ENCODE measurements at regions not wholly inside any gene's neighbourhood (a gene's known extent, or its start where the extent isn't known, plus 50 kb on each side); places are given as distances from the start of the nearest gene placed in this dataset.
"Not testable (repeated sequence)": the region's sequence is repeated elsewhere in the genome, so short reads cannot be mapped to it uniquely, and the experiment has no call there.

GRCh38 chr12:78278706-78279190 lies 448.1 kb downstream of the NAV3 start:
- Histone ChIP-seq H3K9me2 (replicated peaks; ENCODE audit: low read depth, low read length) (no peaks in the 10 kb centered on the region), H3K36me3 (ENCODE audit: insufficient read depth, low read length) (no peaks in the 10 kb centered on the region), H3K27me3 (ENCODE audit: insufficient read depth, low read length, poor library complexity, severe bottlenecking) (no peaks in the 10 kb centered on the region), H2AFZ (ENCODE audit: low read length) (no peak overlapping the region), H3K4me2 (ENCODE audit: low read depth, low read length, poor library complexity, severe bottlenecking) (no peak overlapping the region), H3K4me1 (ENCODE audit: insufficient read depth, low read length, poor library complexity, severe bottlenecking) (no peaks in the 10 kb centered on the region), H3K4me3 (ENCODE audit: low read length, poor library complexity, severe bottlenecking) (no peak overlapping the region), H3K79me2 (ENCODE audit: insufficient read depth, low read length) (no peaks in the 10 kb centered on the region), H4K20me1 (ENCODE audit: insufficient read depth, low read length, poor library complexity, severe bottlenecking) (no peaks in the 10 kb centered on the region), H3K9ac (ENCODE audit: low read depth, low read length, poor library complexity, severe bottlenecking) (no peak overlapping the region), H3K9me3 (ENCODE audit: insufficient read depth, low read depth, low read length) (no peaks in the 10 kb centered on the region), H3F3A (ENCODE audit: low read depth) (no peaks in the 10 kb centered on the region)
- TF ChIP-seq EZH2phosphoT487 (IDR thresholded peaks at IDR 0.05; ENCODE audit: borderline replicate concordance): no peak
- TF ChIP-seq CTCF (conservative IDR thresholded peaks at IDR 0.05; ENCODE audit: low read length): no peak

- TF ChIP-seq CTCF (conservative IDR thresholded peaks at IDR 0.05; ENCODE audit: low read length) (no peak), EZH2phosphoT487 (IDR thresholded peaks at IDR 0.05; ENCODE audit: borderline replicate concordance) (no peak)
- H3K9me2 ChIP-seq (replicated peaks; ENCODE audit: low read depth, low read length): no peaks in the 10 kb centered on the region
- no peaks in the 10 kb centered on the region for H3K79me2 ChIP-seq (ENCODE audit: insufficient read depth, low read length)
- H3K9me3 ChIP-seq (ENCODE audit: insufficient read depth, low read depth, low read length): no peaks in the 10 kb centered on the region
- H3K27me3 ChIP-seq (ENCODE audit: insufficient read depth, low read length, poor library complexity, severe bottlenecking): no peaks in the 10 kb centered on the region
- no peak overlapping the region for H3K9ac ChIP-seq (ENCODE audit: low read depth, low read length, poor library complexity, severe bottlenecking)
- no peaks in the 10 kb centered on the region for H4K20me1 ChIP-seq (ENCODE audit: insufficient read depth, low read length, poor library complexity, severe bottlenecking)
- no peaks in the 10 kb centered on the region for H3K4me1 ChIP-seq (ENCODE audit: insufficient read depth, low read length, poor library complexity, severe bottlenecking)
- no peak overlapping the region for H3K4me3 ChIP-seq (ENCODE audit: low read length, poor library complexity, severe bottlenecking)
- no peak overlapping the region for H2AFZ ChIP-seq (ENCODE audit: low read length)
- H3K36me3 ChIP-seq (ENCODE audit: insufficient read depth, low read length): no peaks in the 10 kb centered on the region
- H3F3A ChIP-seq (ENCODE audit: low read depth): no peaks in the 10 kb centered on the region
- no peak overlapping the region for H3K4me2 ChIP-seq (ENCODE audit: low read depth, low read length, poor library complexity, severe bottlenecking)
Observed at GRCh38 chr12:78279567-78279966, 448.9 kb downstream of the NAV3 start.

- not testable (repeated sequence) for H3K9ac ChIP-seq (ENCODE audit: low read depth, low read length, poor library complexity, severe bottlenecking); H3K27me3 ChIP-seq (ENCODE audit: insufficient read depth, low read length, poor library complexity, severe bottlenecking); H3K4me2 ChIP-seq (ENCODE audit: low read depth, low read length, poor library complexity, severe bottlenecking)
Observed at GRCh38 chr12:78281102-78281501, 450.4 kb downstream of the NAV3 start.

GRCh38 chr12:78284417-78284816 lies 453.7 kb downstream of the NAV3 start:
- H3K4me3 ChIP-seq (ENCODE audit: low read length, poor library complexity, severe bottlenecking): no peak overlapping the region
- no peak overlapping the region for H3K9ac ChIP-seq (ENCODE audit: low read depth, low read length, poor library complexity, severe bottlenecking)
- H3K4me2 ChIP-seq (ENCODE audit: low read depth, low read length, poor library complexity, severe bottlenecking): no peak overlapping the region
- no peaks in the 10 kb centered on the region for H3K4me1 ChIP-seq (ENCODE audit: insufficient read depth, low read length, poor library complexity, severe bottlenecking)
- TF ChIP-seq CTCF (conservative IDR thresholded peaks at IDR 0.05; ENCODE audit: low read length) (no peak), EZH2phosphoT487 (IDR thresholded peaks at IDR 0.05; ENCODE audit: borderline replicate concordance) (no peak)
- no peaks in the 10 kb centered on the region for H3K79me2 ChIP-seq (ENCODE audit: insufficient read depth, low read length)
- H3K27me3 ChIP-seq (ENCODE audit: insufficient read depth, low read length, poor library complexity, severe bottlenecking): no peaks in the 10 kb centered on the region
- H4K20me1 ChIP-seq (ENCODE audit: insufficient read depth, low read length, poor library complexity, severe bottlenecking): no peaks in the 10 kb centered on the region
- H3K9me3 ChIP-seq (ENCODE audit: insufficient read depth, low read depth, low read length): no peaks in the 10 kb centered on the region
- no peaks in the 10 kb centered on the region for H3F3A ChIP-seq (ENCODE audit: low read depth)
- no peaks in the 10 kb centered on the region for H3K36me3 ChIP-seq (ENCODE audit: insufficient read depth, low read length)
- no peaks in the 10 kb centered on the region for H3K9me2 ChIP-seq (replicated peaks; ENCODE audit: low read depth, low read length)
- no peak overlapping the region for H2AFZ ChIP-seq (ENCODE audit: low read length)

More at GRCh38 chr12:78281102-78281501, 450.4 kb downstream of the NAV3 start:
- H3K79me2 ChIP-seq (ENCODE audit: insufficient read depth, low read length); H3K36me3 ChIP-seq (ENCODE audit: insufficient read depth, low read length); H3K9me3 ChIP-seq (ENCODE audit: insufficient read depth, low read depth, low read length); H3K9me2 ChIP-seq (replicated peaks; ENCODE audit: low read depth, low read length); H4K20me1 ChIP-seq (ENCODE audit: insufficient read depth, low read length, poor library complexity, severe bottlenecking); H3K4me3 ChIP-seq (ENCODE audit: low read length, poor library complexity, severe bottlenecking); H3K4me1 ChIP-seq (ENCODE audit: insufficient read depth, low read length, poor library complexity, severe bottlenecking); H2AFZ ChIP-seq (ENCODE audit: low read length); H3F3A ChIP-seq (ENCODE audit: low read depth): not testable (repeated sequence)

Data from Loucy (cell line).